ENCODE measurements at regions not wholly inside any gene's neighbourhood (a gene's known extent, or its start where the extent isn't known, plus 50 kb on each side); places are given as distances from the start of the nearest gene placed in this dataset.

DNA sequence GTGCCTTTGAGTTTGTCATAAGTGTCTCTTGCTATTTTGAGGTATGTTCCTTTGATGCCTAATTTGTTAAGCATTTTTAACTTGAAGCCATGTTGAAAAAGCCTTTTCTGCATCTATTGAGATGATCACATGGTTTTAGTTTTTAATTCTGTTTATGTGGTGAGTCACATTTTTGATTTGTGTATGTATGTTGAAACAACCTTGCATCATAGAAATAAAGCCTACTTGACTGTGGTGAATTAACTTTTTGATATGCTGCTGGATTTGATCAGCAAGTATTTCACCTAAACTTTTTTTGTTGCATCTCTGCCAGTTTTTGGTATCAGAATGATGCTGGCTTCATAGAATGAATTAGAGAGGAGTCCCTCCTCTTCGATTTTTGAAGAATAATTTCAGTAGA, 469.7 kb downstream of the CDH2 start:
- TF ChIP-seq CTCF (IDR thresholded peaks at IDR 0.05; ENCODE audit: extremely low read depth, insufficient read depth, missing control alignments): no peak
- in situ Hi-C loops (cut with MboI; ENCODE audit: low pct_unique_long_range_greater_than_20kb, low sequenced_read_pairs, unreplicated experiment): no loop called here
- no peak for DNase-seq (ENCODE audit: low spot score)

GRCh38 chr18:27704736-27705361, 472.1 kb downstream of the CDH2 start:
- TF ChIP-seq CTCF (IDR thresholded peaks at IDR 0.05; ENCODE audit: extremely low read depth, insufficient read depth, missing control alignments): no peak
- no peak for DNase-seq (ENCODE audit: low spot score)
- in situ Hi-C loops (cut with MboI; ENCODE audit: low pct_unique_long_range_greater_than_20kb, low sequenced_read_pairs, unreplicated experiment): no loop called here

DNA sequence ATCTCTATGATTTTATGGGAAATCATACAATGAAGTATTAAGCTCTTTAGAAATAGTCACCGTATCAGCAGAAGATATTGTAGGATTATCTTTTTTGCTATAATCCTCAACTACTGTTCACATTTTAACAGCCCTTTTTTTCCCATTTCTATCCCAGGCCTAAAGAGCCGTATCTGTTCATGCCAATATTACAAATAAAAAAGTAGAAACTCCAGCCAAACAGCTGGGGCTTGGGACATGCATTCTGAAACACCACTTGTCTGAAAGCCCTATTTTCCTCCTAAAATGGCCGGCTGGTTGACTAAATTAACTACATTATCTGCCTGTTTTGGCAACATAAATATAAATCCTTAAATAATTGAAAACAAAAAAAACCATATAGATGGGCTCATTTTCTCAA, 477.8 kb downstream of the CDH2 start:
- no peak for DNase-seq (ENCODE audit: low spot score)
- in situ Hi-C loops (cut with MboI; ENCODE audit: low pct_unique_long_range_greater_than_20kb, low sequenced_read_pairs, unreplicated experiment): no loop called here
- TF ChIP-seq CTCF (IDR thresholded peaks at IDR 0.05; ENCODE audit: extremely low read depth, insufficient read depth, missing control alignments): no peak

DNA sequence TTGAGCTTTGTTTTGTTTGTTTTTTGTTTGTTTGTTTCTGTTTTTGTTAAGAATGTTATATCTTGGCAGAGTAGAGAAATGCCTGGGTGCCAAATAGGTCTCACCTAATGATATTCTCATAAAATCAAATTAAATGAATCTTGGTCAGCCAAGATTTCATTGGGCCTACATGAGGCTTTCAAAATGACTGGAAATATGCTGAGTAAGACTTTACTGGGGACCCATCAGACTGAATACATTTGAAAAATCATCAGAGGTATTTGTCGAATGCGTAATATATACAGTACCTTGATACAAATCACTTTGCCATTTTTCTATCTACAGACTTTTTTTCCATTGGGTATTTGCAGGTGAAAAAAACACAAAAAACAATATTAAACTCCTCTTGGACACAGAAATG, 480.8 kb downstream of the CDH2 start:
- in situ Hi-C loops (cut with MboI; ENCODE audit: low pct_unique_long_range_greater_than_20kb, low sequenced_read_pairs, unreplicated experiment): no loop called here

GRCh38 chr18:27695503-27695902, 481.4 kb downstream of the CDH2 start:
- no peak for DNase-seq (ENCODE audit: low spot score)
- no peak for TF ChIP-seq CTCF (IDR thresholded peaks at IDR 0.05; ENCODE audit: extremely low read depth, insufficient read depth, missing control alignments)
- in situ Hi-C loops (cut with MboI; ENCODE audit: low pct_unique_long_range_greater_than_20kb, low sequenced_read_pairs, unreplicated experiment): no loop called here

More for the DNA sequence above, 480.8 kb downstream of the CDH2 start:
- no peak for TF ChIP-seq CTCF (IDR thresholded peaks at IDR 0.05; ENCODE audit: extremely low read depth, insufficient read depth, missing control alignments)
- DNase-seq (ENCODE audit: low spot score): no peak

- DNase-seq (ENCODE audit: low spot score): no peak
- TF ChIP-seq CTCF (IDR thresholded peaks at IDR 0.05; ENCODE audit: extremely low read depth, insufficient read depth, missing control alignments): no peak
- in situ Hi-C loops (cut with MboI; ENCODE audit: low pct_unique_long_range_greater_than_20kb, low sequenced_read_pairs, unreplicated experiment): no loop called here
Observed at GRCh38 chr18:27695052-27695451, 481.9 kb downstream of the CDH2 start.
